ENCODE measurements at regions not wholly inside any gene's neighbourhood (a gene's known extent, or its start where the extent isn't known, plus 50 kb on each side); places are given as distances from the start of the nearest gene placed in this dataset.

GRCh38 chr2:149885468-149885867 lies 297.9 kb upstream of the MMADHC start:
- Histone ChIP-seq H3K27ac (no peak overlapping the region), H3K4me3 (no peak overlapping the region), H3K9me3 (no peaks in the 10 kb centered on the region), H3K27me3 (replicated peaks; ENCODE audit: insufficient read depth) (no peaks in the 10 kb centered on the region), H3K4me1 (ENCODE audit: control insufficient read depth in 1 of 2, low read depth in 2 of 2) (no peaks in the 10 kb centered on the region), H3K36me3 (no peaks in the 10 kb centered on the region)
- DNase-seq (ENCODE audit: low spot score) = no peak
- ATAC-seq (ENCODE audit: insufficient number of reproducible peaks, low FRiP score, low read depth) = no peak
- no peak for TF ChIP-seq CTCF (IDR thresholded peaks at IDR 0.05)

GRCh38 chr2:149884871-149885270 lies 297.3 kb upstream of the MMADHC start:
- TF ChIP-seq CTCF (IDR thresholded peaks at IDR 0.05) = no peak

DNA sequence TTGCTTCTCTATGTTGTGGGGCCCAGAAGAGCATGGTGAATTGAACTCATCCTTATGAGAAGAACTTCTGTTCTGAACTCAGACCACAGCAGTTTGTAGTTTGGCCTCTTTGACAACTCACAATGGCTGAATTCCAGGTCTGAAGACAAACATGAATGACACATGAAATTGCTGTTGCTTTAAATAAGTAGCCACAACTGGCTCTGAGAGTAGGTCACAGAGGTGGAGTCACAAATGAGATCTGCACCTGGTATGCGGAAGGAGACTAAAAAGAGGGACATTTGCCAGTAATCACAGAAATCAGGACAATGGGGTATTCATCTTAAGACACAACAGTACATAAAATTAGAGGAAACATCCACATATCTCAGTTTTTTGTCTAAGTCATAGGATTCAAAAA lies 290.3 kb upstream of the MMADHC start:
- ATAC-seq (ENCODE audit: insufficient number of reproducible peaks, low FRiP score, low read depth) (no peak), DNase-seq (ENCODE audit: low spot score) (no peak)
- TF ChIP-seq CTCF (IDR thresholded peaks at IDR 0.05) = no peak
- Histone ChIP-seq H3K4me1 (ENCODE audit: control insufficient read depth in 1 of 2, low read depth in 2 of 2) (no peaks in the 10 kb centered on the region), H3K4me3 (no peak overlapping the region), H3K9me3 (no peaks in the 10 kb centered on the region), H3K27ac (no peak overlapping the region), H3K27me3 (replicated peaks; ENCODE audit: insufficient read depth) (no peaks in the 10 kb centered on the region), H3K36me3 (no peaks in the 10 kb centered on the region)

More at GRCh38 chr2:149884871-149885270, 297.3 kb upstream of the MMADHC start:
- no peaks in the 10 kb centered on the region for H3K9me3 ChIP-seq
- no peaks in the 10 kb centered on the region for H3K27me3 ChIP-seq (replicated peaks; ENCODE audit: insufficient read depth)
- no peak for DNase-seq (ENCODE audit: low spot score)
- no peaks in the 10 kb centered on the region for H3K36me3 ChIP-seq
- no peak overlapping the region for H3K4me3 ChIP-seq
- no peak for ATAC-seq (ENCODE audit: insufficient number of reproducible peaks, low FRiP score, low read depth)
- no peaks in the 10 kb centered on the region for H3K4me1 ChIP-seq (ENCODE audit: control insufficient read depth in 1 of 2, low read depth in 2 of 2)
- H3K27ac ChIP-seq = no peak overlapping the region

DNA sequence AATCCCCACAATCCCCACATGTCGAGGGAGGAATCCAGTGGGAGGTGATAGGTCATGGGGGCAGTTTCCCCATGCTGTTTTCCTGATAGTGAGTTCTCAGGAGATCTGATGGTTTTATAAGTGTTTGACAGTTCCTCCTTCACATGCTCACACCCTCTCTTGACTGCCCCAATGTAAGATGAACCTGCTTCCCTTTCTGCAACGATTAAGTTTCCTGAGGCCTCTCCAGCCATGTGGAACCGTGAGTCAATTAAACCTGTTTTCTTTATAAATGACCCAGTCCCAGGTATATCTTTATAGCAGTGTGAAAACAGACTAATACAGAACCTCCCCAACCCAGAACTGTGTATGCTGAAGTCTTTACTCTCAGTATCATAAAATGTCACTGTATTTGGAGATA lies 289.5 kb upstream of the MMADHC start:
- H3K9me3 ChIP-seq = no peaks in the 10 kb centered on the region
- H3K4me3 ChIP-seq = no peak overlapping the region
- no peak for TF ChIP-seq CTCF (IDR thresholded peaks at IDR 0.05)
- no peaks in the 10 kb centered on the region for H3K27me3 ChIP-seq (replicated peaks; ENCODE audit: insufficient read depth)
- ATAC-seq (ENCODE audit: insufficient number of reproducible peaks, low FRiP score, low read depth) (no peak), DNase-seq (ENCODE audit: low spot score) (no peak)
- H3K36me3 ChIP-seq = no peaks in the 10 kb centered on the region
- H3K4me1 ChIP-seq (ENCODE audit: control insufficient read depth in 1 of 2, low read depth in 2 of 2) = no peaks in the 10 kb centered on the region
- no peak overlapping the region for H3K27ac ChIP-seq

GRCh38 chr2:149873936-149874335 lies 286.4 kb upstream of the MMADHC start:
- H3K9me3 ChIP-seq = no peaks in the 10 kb centered on the region
- TF ChIP-seq CTCF (IDR thresholded peaks at IDR 0.05) = no peak
- no peaks in the 10 kb centered on the region for H3K4me1 ChIP-seq (ENCODE audit: control insufficient read depth in 1 of 2, low read depth in 2 of 2)
- H3K36me3 ChIP-seq = no peaks in the 10 kb centered on the region
- ATAC-seq (ENCODE audit: insufficient number of reproducible peaks, low FRiP score, low read depth) (no peak), DNase-seq (ENCODE audit: low spot score) (no peak)
- H3K4me3 ChIP-seq = no peak overlapping the region
- H3K27me3 ChIP-seq (replicated peaks; ENCODE audit: insufficient read depth) = no peaks in the 10 kb centered on the region
- H3K27ac ChIP-seq = no peak overlapping the region

All from thoracic aorta (tissue), 2 donors.